NB4 (cell line): ENCODE measurements at regions not wholly inside any gene's neighbourhood (a gene's known extent, or its start where the extent isn't known, plus 50 kb on each side); places are given as distances from the start of the nearest gene placed in this dataset.

Experiments
- CTCF ChIP-seq: IDR thresholded peaks from one replicate; pipeline ENCODE4 v1.5.1; 2012; ENCODE audit warnings: low read depth, low read length
- MAX ChIP-seq: IDR thresholded peaks from 2 replicates; pipeline ENCODE4 v1.6.1; 2011; ENCODE audit warnings: low read depth, low read length
- POLR2A ChIP-seq: IDR thresholded peaks from 2 replicates; pipeline ENCODE4 v1.6.1; 2011; ENCODE audit warnings: mild to moderate bottlenecking; ENCODE audit not compliant: insufficient read length; ENCODE audit errors: extremely low read depth

- peak; percentile 53 for TF ChIP-seq CTCF
- no peak for TF ChIP-seq MAX
- no peak for TF ChIP-seq POLR2A
Observed at GRCh38 chrX:52271206-52271605, 86.5 kb downstream of the MAGED4 start.
